HCT116 (cell line): ENCODE measurements at regions not wholly inside any gene's neighbourhood (a gene's known extent, or its start where the extent isn't known, plus 50 kb on each side); places are given as distances from the start of the nearest gene placed in this dataset.

Source experiments
- ATAC-seq: fragments of 200-7000 bp; cut with Tn5 transposase; 2 replicates; pipeline ENCODE4 v1.9.1; 2020; ENCODE audit warnings: mild to moderate bottlenecking, moderate library complexity
- BruUV-seq: library from RNA; stranded (reverse); fragments of 400-500 nt; replicated peaks from 2 replicates; lab custom pipeline; 2021; lab: Mats Ljungman, UMichigan
- CTCF ChIA-PET: fragments of 300-600 bp; sonication (Branson Sonifier 250); formaldehyde crosslinking; loops from one replicate; lab custom pipeline; 2021; ENCODE audit warnings: antibody characterized with exemption; lab: Charles Lee
- POLR2A ChIA-PET: fragments of 300-600, 350-600 bp; sonication (Branson Sonifier 250); formaldehyde crosslinking; loops from one replicate; lab custom pipeline; 2021; ENCODE audit warnings: antibody characterized with exemption; lab: Charles Lee
- RAD21 ChIA-PET, 2 experiments: fragments of 300-600 bp; sonication (Branson Sonifier 250); formaldehyde crosslinking; loops; one replicate each; lab custom pipeline; 2023; ENCODE audit warnings: low total read pairs in 2 of 2; ENCODE audit not compliant: uncharacterized antibody in 2 of 2, unreplicated experiment in 2 of 2, low non-redundant PET in 1 of 2; lab: Charles Lee
- DNase-seq: peaks from one replicate; pipeline ENCODE4 v3.0.0-alpha.2; 2010; ENCODE audit warnings: low read depth, low spot score
- H2AFZ ChIP-seq: fragments of 200-600 bp; shearing (Covaris generic), sonication (generic); 2 replicates; pipeline ENCODE4 v1.6.1; 2017; ENCODE audit warnings: low read depth, mixed run types, mixed read lengths, antibody characterized with exemption, low read length; ENCODE audit not compliant: poor library complexity, severe bottlenecking
- H3K27ac ChIP-seq: 2 replicates; pipeline ENCODE4 v1.5.1; 2012; ENCODE audit warnings: low read depth, low read length
- H3K27me3 ChIP-seq: fragments of 200-600 bp; sonication (generic); 2 replicates; pipeline ENCODE4 v1.6.1; 2016; ENCODE audit warnings: mixed run types, low read length, mixed read lengths; ENCODE audit not compliant: insufficient read depth
- H3K36me3 ChIP-seq, 2 experiments: fragments of 200-500 bp in 1 of 2; fragments of 200-600 bp in 1 of 2; sonication (Bioruptor generic) in 1 of 2; sonication (generic) in 1 of 2; 2 replicates each; pipeline versions ENCODE4 v1.5.1 to v1.6.1; 2014 to 2016; ENCODE audit warnings: low read length in 2 of 2, inconsistent platforms in 1 of 2, mixed read lengths in 1 of 2, mixed run types in 1 of 2; ENCODE audit not compliant: insufficient read depth in 2 of 2, control insufficient read depth in 1 of 2
- H3K4me1 ChIP-seq, 2 experiments: fragments of 200-600 bp in 1 of 2; sonication (generic) in 1 of 2; 2 replicates each; pipeline versions ENCODE4 v1.5.1 to v1.6.1; 2012 to 2017; ENCODE audit warnings: low read length in 2 of 2, inconsistent platforms in 1 of 2, mild to moderate bottlenecking in 1 of 2, mixed read lengths in 1 of 2, mixed run types in 1 of 2, moderate library complexity in 1 of 2; ENCODE audit not compliant: insufficient read depth in 2 of 2, control insufficient read depth in 1 of 2
- H3K4me2 ChIP-seq: fragments of 200-600 bp; sonication (generic); 2 replicates; pipeline ENCODE4 v1.6.1; 2017; ENCODE audit warnings: mixed run types, low read length, mixed read lengths
- H3K4me3 ChIP-seq, 2 experiments: fragments of 200-600 bp in 1 of 2; sonication (generic) in 1 of 2; replicated peaks in 1 of 2; 2 replicates each; pipeline ENCODE4 v1.5.1; 2011 to 2016; ENCODE audit warnings: low read length in 2 of 2, control low read depth in 1 of 2, low read depth in 1 of 2, mild to moderate bottlenecking in 1 of 2, mixed read lengths in 1 of 2, mixed run types in 1 of 2
- H3K79me2 ChIP-seq: fragments of 200-600 bp; sonication (generic); 2 replicates; pipeline ENCODE4 v1.6.1; 2017; ENCODE audit warnings: mild to moderate bottlenecking, mixed run types, low read length, moderate library complexity, mixed read lengths; ENCODE audit not compliant: insufficient read depth
- H3K9ac ChIP-seq: fragments of 200-600 bp; sonication (generic); 2 replicates; pipeline ENCODE4 v1.6.1; 2016; ENCODE audit warnings: low read length, mixed read lengths
- H3K9me2 ChIP-seq: fragments of 200-600 bp; sonication (generic), shearing (Covaris generic); 2 replicates; pipeline ENCODE4 v1.6.1; 2017; ENCODE audit warnings: mixed run types, mild to moderate bottlenecking, moderate library complexity; ENCODE audit not compliant: insufficient read depth
- H3K9me3 ChIP-seq, 2 experiments: fragments of 200-500 bp in 1 of 2; fragments of 200-600 bp in 1 of 2; sonication (Bioruptor generic) in 1 of 2; sonication (generic) in 1 of 2; 2 replicates each; pipeline ENCODE4 v1.6.1; 2014 to 2017; ENCODE audit warnings: low read length in 2 of 2, mixed read lengths in 2 of 2, inconsistent platforms in 1 of 2, low read depth in 1 of 2, mild to moderate bottlenecking in 1 of 2, mixed run types in 1 of 2, moderate library complexity in 1 of 2; ENCODE audit not compliant: control insufficient read depth in 1 of 2, insufficient read depth in 1 of 2
- H4K20me1 ChIP-seq: fragments of 200-600 bp; sonication (generic), shearing (Covaris generic); 2 replicates; pipeline ENCODE4 v1.6.1; 2017; ENCODE audit warnings: mixed run types, mild to moderate bottlenecking, moderate library complexity; ENCODE audit not compliant: insufficient read depth
- CEBPB ChIP-seq: IDR thresholded peaks from 2 replicates; pipeline ENCODE4 v1.6.1; 2012; ENCODE audit warnings: low read depth
- EGR1 ChIP-seq: IDR thresholded peaks from 2 replicates; pipeline ENCODE4 v1.6.1; 2012; ENCODE audit warnings: low read depth
- ELF1 ChIP-seq: IDR thresholded peaks from 2 replicates; pipeline ENCODE4 v1.6.1; 2012; ENCODE audit warnings: low read depth, borderline replicate concordance
- EZH2 ChIP-seq: fragments of 200-600 bp; sonication (generic); IDR thresholded peaks from 2 replicates; pipeline ENCODE4 v1.6.1; 2017; ENCODE audit warnings: antibody characterized with exemption, mixed run types
- RAD21 ChIP-seq: IDR thresholded peaks from 2 replicates; pipeline ENCODE4 v1.6.1; 2012; ENCODE audit warnings: low read depth, mild to moderate bottlenecking
- REST ChIP-seq: IDR thresholded peaks from 2 replicates; pipeline ENCODE4 v1.6.1; 2012; ENCODE audit warnings: low read depth
- SIN3A ChIP-seq: IDR thresholded peaks from 2 replicates; pipeline ENCODE4 v1.6.1; 2012; ENCODE audit warnings: low read depth
- SP1 ChIP-seq: IDR thresholded peaks from 2 replicates; pipeline ENCODE4 v1.6.1; 2012; ENCODE audit warnings: low read depth
- SRF ChIP-seq: IDR thresholded peaks from 2 replicates; pipeline ENCODE4 v1.6.1; 2012; ENCODE audit warnings: low read depth
- TCF7L2 ChIP-seq: IDR thresholded peaks from 2 replicates; pipeline ENCODE4 v1.7.0; 2011; ENCODE audit warnings: borderline replicate concordance, inconsistent platforms; ENCODE audit not compliant: insufficient read depth, insufficient read length; ENCODE audit errors: extremely low read depth
- ZFX ChIP-seq: fragments of 450-650 bp; IDR thresholded peaks from 2 replicates; pipeline ENCODE4 v1.6.1; 2017
- ZNF274 ChIP-seq: fragments of 200-500 bp; sonication (Bioruptor generic); IDR thresholded peaks from 2 replicates; pipeline ENCODE4 v1.6.1; 2014; ENCODE audit warnings: mild to moderate bottlenecking, low read depth, low read length, inconsistent platforms
- intact Hi-C: fragments of 100-400 bp; cut with micrococcal nuclease; formaldehyde crosslinking; loops from 2 replicates; pipeline ENCODE4 v1.10.0; 2022

GRCh38 chr4:79250887-79251286 is 75.0 kb downstream of the NAA11 start (continued):
- TF ChIP-seq EGR1 (no peak), CEBPB (no peak), ELF1 (no peak), SIN3A (no peak)

- H4K20me1 ChIP-seq = no peaks in the 10 kb centered on the region
- no peaks in the 10 kb centered on the region for H3K36me3 ChIP-seq
- H2AFZ ChIP-seq = no peak overlapping the region
- intact Hi-C loops = no loop called here
- no peak for ATAC-seq
- no peak for TF ChIP-seq ZNF274
- no peak for TF ChIP-seq SP1
- no peak for TF ChIP-seq RAD21
- no peak for TF ChIP-seq SRF
- no peak for TF ChIP-seq EZH2
- no peak for TF ChIP-seq TCF7L2
- no peak for TF ChIP-seq REST
- no peak for TF ChIP-seq ZFX
- H3K4me2 ChIP-seq = no peak overlapping the region
- H3K79me2 ChIP-seq = no peaks in the 10 kb centered on the region
- no TSS peak for BruUV-seq
- ChIA-PET POLR2A (no interaction called here), CTCF (no interaction called here), RAD21 (no interaction called here)
- no peaks in the 10 kb centered on the region for H3K4me1 ChIP-seq
- no peak overlapping the region for H3K9ac ChIP-seq
- H3K9me2 ChIP-seq = no peaks in the 10 kb centered on the region
- no peaks in the 10 kb centered on the region for H3K9me3 ChIP-seq
- no peak overlapping the region for H3K27ac ChIP-seq
- no peak for DNase-seq
- no peaks in the 10 kb centered on the region for H3K27me3 ChIP-seq
- H3K4me3 ChIP-seq = no peak overlapping the region
Measured at GRCh38 chr4:79249881-79250503, 75.9 kb downstream of the NAA11 start.
